Type B pancreatic cell (in vitro differentiated cells): ENCODE measurements at regions not wholly inside any gene's neighbourhood (a gene's known extent, or its start where the extent isn't known, plus 50 kb on each side); places are given as distances from the start of the nearest gene placed in this dataset.

ENCODE experiments used
- DNase-seq: peaks from one replicate; pipeline ENCODE4 v3.0.0; 2021; ENCODE audit warnings: mixed read lengths; ENCODE audit not compliant: unreplicated experiment; ENCODE audit errors: extremely low spot score
- H3K27ac Mint-ChIP-seq: 2 replicates; pipeline ENCODE4 v1.8.0; 2021; ENCODE audit warnings: mild to moderate bottlenecking, mixed read lengths
- H3K27me3 Mint-ChIP-seq: 2 replicates; pipeline ENCODE4 v1.8.0; 2021; ENCODE audit warnings: mixed read lengths
- H3K36me3 Mint-ChIP-seq: 2 replicates; pipeline ENCODE4 v1.8.0; 2021; ENCODE audit warnings: mixed read lengths
- H3K4me1 Mint-ChIP-seq: one replicate; pipeline ENCODE4 v1.8.0; 2021; ENCODE audit warnings: mixed read lengths; ENCODE audit not compliant: unreplicated experiment
- H3K4me3 Mint-ChIP-seq: 2 replicates; pipeline ENCODE4 v1.8.0; 2021; ENCODE audit warnings: mild to moderate bottlenecking, mixed read lengths
- H3K9me3 Mint-ChIP-seq: 2 replicates; pipeline ENCODE4 v1.8.0; 2021; ENCODE audit warnings: mixed read lengths
- TF ChIP-seq, protein P1 (sequence below): fragments of 200-600 bp; sonication (generic); conservative IDR thresholded peaks from 2 replicates; pipeline ENCODE4 v1.5.0; 2021; ENCODE audit warnings: antibody characterized with exemption, mild to moderate bottlenecking

DNA sequence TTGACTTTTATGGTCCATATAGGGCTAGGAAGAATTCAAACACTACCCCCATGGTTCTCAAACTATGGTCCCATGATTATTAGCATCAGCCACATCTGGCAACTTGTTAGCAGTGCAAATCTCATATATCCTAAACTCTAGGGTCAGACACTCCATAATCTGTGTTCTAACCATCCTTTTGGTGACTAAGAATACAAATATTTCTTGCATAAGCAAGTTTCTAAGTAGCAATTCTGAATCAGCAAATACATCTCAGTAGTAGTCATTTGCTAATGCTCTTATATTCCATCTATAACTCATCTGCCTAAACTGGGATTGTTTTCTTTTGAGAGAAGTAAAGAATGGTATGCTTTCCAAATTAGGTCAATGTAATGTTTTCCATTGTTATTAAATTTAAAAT lies 447.3 kb downstream of the TMX3 start:
- Mint-ChIP-seq H3K9me3 (no peaks in the 10 kb centered on the region), H3K4me3 (no peak overlapping the region), H3K36me3 (no peaks in the 10 kb centered on the region), H3K4me1 (no peaks in the 10 kb centered on the region), H3K27me3 (no peaks in the 10 kb centered on the region), H3K27ac (no peak overlapping the region)
- DNase-seq, result no peak
- TF ChIP-seq, protein P1, sequence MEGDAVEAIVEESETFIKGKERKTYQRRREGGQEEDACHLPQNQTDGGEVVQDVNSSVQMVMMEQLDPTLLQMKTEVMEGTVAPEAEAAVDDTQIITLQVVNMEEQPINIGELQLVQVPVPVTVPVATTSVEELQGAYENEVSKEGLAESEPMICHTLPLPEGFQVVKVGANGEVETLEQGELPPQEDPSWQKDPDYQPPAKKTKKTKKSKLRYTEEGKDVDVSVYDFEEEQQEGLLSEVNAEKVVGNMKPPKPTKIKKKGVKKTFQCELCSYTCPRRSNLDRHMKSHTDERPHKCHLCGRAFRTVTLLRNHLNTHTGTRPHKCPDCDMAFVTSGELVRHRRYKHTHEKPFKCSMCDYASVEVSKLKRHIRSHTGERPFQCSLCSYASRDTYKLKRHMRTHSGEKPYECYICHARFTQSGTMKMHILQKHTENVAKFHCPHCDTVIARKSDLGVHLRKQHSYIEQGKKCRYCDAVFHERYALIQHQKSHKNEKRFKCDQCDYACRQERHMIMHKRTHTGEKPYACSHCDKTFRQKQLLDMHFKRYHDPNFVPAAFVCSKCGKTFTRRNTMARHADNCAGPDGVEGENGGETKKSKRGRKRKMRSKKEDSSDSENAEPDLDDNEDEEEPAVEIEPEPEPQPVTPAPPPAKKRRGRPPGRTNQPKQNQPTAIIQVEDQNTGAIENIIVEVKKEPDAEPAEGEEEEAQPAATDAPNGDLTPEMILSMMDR, result no peak

DNA sequence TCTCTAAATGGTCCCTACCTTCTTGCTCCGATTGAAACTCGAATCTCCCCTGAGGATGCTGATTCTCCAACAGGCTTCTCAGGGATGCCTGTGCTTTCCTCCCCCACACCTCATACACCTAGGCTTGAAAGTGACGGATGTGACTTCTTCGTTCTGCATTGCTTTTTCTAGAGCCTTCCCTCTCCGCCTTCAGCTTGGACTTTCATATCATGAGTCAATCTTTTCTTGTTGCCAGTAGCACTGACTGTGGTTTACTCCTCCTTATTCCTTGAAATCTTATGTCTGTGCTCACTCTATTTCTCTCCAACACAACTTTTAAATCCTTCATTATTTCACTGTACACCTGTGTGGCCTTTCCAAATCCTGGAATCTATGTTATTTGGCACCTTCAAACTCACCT lies 451.4 kb downstream of the TMX3 start:
- H3K9me3 Mint-ChIP-seq, result no peaks in the 10 kb centered on the region
- H3K27me3 Mint-ChIP-seq, result no peaks in the 10 kb centered on the region
- no peaks in the 10 kb centered on the region for H3K36me3 Mint-ChIP-seq
- DNase-seq, result no peak
- TF ChIP-seq, protein P1, result no peak
- H3K4me3 Mint-ChIP-seq, result no peak overlapping the region
- no peak overlapping the region for H3K27ac Mint-ChIP-seq
- no peaks in the 10 kb centered on the region for H3K4me1 Mint-ChIP-seq

DNA sequence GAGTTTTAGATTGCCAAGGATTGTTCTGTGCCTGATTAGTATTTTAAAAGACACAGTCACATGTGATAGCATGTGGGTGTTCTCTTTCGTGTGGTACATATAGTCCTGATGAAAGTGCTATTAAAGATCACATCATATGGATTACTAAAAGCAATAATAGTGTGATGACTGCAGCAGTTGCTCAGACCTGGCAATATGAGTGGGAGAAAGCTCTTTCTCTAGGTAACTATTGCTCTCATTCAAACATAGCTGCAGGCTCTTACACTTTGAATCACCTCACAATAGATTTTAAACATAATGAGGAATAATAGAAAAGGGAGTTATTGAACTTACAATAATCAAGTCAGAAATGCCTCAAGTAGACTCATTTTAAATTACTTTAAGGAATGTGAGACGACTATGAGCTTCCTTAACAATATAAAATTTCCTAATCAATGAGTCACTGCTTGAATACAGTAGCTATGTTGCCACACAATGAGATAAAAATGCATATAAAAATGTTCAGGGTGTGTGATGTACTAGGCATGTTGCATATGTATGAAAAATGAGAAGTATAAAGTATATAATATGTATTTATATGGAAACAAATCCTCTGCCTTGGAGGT lies 452.1 kb downstream of the TMX3 start:
- H3K4me3 Mint-ChIP-seq, result no peak overlapping the region
- no peak overlapping the region for H3K27ac Mint-ChIP-seq
- no peaks in the 10 kb centered on the region for H3K4me1 Mint-ChIP-seq
- TF ChIP-seq, protein P1, result no peak
- H3K9me3 Mint-ChIP-seq, result no peaks in the 10 kb centered on the region
- no peaks in the 10 kb centered on the region for H3K36me3 Mint-ChIP-seq
- no peak for DNase-seq
- no peaks in the 10 kb centered on the region for H3K27me3 Mint-ChIP-seq

DNA sequence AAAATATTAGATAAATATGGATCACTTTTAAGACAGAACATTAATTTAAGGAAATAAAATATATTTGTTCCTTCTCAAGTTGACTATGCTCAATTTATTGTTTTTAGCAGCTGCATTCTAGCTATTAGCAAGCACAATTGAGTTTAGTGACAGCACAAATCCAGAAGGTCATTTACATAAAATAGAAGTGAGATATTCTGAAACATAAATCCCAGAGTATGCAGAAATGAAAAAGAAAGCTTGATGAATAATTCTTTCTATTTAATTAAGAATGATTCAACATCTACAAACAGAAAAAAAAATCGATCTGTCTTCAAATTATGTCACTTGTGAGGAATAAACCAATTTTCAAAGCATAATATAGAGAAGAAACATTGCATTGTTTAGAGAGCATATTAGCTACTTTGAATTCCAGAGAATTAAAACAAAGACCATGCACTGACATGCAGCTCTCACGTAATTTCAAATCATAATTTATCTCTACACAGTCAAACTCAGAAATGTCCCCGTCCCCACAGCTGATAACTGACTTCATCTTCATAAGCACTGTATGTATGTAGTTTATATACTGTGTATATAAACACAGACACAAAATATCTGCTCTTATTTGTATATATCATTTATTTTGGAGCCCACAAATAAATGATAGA lies 458.4 kb downstream of the TMX3 start:
- no peak for DNase-seq

DNA sequence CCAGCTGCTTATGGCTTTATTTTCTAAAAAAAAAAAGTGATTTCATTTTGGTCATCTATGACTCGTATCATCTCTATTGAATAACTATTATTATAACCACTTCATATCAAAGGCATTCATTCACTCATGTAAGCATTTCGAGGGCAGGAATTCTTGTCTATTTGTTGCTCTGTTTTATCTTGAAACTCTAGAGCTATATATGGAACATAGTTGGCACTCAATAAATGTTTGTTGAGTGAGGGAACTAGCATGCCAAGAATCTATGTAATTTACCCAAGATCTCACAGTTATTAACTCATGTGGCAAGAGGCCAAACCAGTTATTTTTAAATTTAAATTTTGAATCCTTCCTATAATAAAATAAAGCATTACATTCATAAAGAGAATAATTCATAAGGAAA lies 470.1 kb downstream of the TMX3 start:
- no peak for DNase-seq
- Mint-ChIP-seq H3K27me3 (no peaks in the 10 kb centered on the region), H3K4me3 (no peak overlapping the region), H3K9me3 (no peaks in the 10 kb centered on the region), H3K27ac (no peak overlapping the region), H3K36me3 (no peaks in the 10 kb centered on the region), H3K4me1 (no peaks in the 10 kb centered on the region)
- TF ChIP-seq, protein P1, result no peak

More for the DNA sequence above, 458.4 kb downstream of the TMX3 start:
- no peak overlapping the region for H3K27ac Mint-ChIP-seq
- no peaks in the 10 kb centered on the region for H3K36me3 Mint-ChIP-seq
- H3K27me3 Mint-ChIP-seq, result no peaks in the 10 kb centered on the region
- no peaks in the 10 kb centered on the region for H3K4me1 Mint-ChIP-seq
- TF ChIP-seq, protein P1, result no peak
- H3K4me3 Mint-ChIP-seq, result no peak overlapping the region
- H3K9me3 Mint-ChIP-seq, result no peaks in the 10 kb centered on the region
